DMS53 treated with DMSO at 0.1 percent for 48 hours (cell line): ENCODE measurements at regions not wholly inside any gene's neighbourhood (a gene's known extent, or its start where the extent isn't known, plus 50 kb on each side); places are given as distances from the start of the nearest gene placed in this dataset.
"Not testable (repeated sequence)": the region's sequence is repeated elsewhere in the genome, so short reads cannot be mapped to it uniquely, and the experiment has no call there.

ENCODE experiments used
- DNase-seq: peaks from one replicate; lab custom pipeline; 2025; ENCODE audit not compliant: unreplicated experiment; lab: John Stamatoyannopoulos, UW

DNA sequence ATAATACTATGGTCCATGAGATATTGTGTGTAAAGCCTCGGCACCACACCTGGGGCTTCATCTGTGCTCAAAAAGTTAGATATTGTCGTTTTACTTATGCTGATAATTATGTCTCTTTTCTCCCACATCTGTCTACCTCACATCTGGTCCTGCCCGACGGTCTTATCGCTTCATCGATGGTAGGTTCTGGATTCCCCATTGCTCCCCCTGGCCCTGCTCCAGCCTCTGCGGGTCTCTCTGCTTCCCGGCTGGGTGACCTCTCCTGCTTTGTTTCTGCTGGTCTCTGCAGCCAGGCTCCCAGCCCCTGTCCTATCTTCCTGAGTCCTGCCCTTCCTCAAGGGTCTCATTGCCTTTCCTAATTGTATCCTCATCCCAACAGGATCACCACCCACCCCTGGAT lies 294.2 kb downstream of the NDUFA10 start:
- DNase-seq, result no peak

DNA sequence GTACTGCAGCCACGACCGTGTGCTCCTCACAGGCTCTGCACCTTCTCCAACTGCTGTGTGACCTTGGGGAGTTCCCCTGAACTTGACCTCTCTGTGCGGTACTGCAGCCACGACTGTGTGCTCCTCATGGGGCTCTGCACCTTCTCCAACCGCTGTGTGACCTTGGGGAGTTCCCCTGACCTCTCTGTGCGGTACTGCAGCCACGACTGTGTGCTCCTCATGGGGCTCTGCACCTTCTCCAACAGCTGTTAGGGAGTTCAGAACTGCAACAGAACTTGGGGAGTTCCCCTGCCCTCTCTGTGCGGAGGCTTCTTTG lies 294.6 kb downstream of the NDUFA10 start:
- DNase-seq, result not testable (repeated sequence)

DNA sequence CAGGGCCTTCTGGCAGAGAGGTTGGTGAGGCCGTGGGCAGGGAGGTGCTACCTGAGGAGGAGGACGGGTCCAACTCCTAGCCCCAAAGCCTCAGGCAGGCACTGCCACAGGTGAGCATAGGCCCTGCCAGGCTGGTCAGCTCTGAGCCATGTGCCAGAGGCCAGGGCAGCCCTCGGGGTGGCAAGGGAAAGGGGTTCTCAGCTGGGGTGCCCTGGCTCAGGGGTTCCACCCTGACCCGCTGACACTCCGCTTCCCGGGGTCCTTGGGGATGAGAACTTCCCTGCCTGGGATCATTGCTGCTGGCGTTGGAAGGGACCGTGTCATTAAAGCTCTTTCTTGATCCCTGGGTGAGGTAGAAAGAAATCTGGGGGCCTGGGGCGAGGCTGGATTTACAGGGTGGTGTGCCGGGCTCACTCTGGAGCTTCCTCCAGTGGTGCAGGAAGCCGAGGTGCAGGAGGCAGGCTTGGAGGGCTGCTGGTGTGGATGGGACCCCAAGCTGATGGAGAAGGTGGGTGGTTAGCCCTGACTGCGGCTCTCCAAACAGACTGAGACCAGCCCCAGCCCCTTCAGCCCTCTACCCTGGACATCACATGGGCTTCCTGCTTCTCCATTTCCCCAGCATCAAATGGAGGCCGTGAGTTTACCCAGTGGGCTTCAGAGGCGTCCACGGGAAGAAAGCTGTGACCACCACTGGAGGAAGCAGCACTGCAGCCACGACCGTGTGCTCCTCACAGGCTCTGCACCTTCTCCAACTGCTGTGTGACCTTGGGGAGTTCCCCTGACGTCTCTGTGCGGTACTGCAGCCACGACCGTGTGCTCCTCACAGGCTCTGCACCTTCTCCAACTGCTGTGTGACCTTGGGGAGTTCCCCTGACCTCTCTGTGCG lies 295.2 kb downstream of the NDUFA10 start:
- no peak for DNase-seq

DNA sequence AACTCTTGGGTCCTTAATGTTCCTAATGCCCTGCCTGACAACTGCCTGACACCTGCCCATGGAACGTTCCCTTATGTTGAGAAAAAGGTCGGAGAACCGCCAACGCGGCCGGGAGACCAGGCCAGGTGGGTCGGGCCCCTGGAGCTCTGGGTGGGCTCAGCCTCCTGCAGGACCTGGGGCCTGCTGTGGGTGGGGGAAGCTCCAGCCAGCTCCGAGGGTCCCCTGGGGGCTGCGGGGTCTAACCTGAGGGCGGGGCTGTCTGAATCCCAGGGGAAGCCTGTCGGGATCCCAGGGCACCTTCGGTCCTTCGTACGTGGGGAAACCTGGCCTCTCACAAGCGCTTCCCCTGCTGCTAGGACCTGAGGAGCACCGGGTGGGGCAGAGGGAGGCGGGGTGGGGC lies 296.0 kb downstream of the NDUFA10 start:
- no peak for DNase-seq

DNA sequence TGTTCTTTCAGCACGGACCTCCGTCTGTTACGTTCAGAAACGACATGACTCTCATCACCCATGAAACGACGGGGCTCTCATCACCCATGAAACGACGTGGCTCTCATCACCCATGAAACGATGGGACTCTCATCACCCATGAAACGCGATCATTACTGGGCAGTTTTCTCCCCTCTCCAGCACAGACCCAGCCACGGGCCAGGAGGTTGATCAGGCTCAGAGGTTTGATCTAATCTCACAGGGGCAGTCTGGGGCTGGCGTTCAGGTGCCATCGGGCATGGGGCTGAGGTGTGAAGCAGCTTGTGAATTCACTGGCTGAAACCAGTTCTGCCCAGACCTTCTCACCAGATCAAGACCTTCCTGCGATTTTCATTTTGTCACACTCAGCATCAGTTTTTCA lies 296.4 kb downstream of the NDUFA10 start:
- DNase-seq, result no peak

DNA sequence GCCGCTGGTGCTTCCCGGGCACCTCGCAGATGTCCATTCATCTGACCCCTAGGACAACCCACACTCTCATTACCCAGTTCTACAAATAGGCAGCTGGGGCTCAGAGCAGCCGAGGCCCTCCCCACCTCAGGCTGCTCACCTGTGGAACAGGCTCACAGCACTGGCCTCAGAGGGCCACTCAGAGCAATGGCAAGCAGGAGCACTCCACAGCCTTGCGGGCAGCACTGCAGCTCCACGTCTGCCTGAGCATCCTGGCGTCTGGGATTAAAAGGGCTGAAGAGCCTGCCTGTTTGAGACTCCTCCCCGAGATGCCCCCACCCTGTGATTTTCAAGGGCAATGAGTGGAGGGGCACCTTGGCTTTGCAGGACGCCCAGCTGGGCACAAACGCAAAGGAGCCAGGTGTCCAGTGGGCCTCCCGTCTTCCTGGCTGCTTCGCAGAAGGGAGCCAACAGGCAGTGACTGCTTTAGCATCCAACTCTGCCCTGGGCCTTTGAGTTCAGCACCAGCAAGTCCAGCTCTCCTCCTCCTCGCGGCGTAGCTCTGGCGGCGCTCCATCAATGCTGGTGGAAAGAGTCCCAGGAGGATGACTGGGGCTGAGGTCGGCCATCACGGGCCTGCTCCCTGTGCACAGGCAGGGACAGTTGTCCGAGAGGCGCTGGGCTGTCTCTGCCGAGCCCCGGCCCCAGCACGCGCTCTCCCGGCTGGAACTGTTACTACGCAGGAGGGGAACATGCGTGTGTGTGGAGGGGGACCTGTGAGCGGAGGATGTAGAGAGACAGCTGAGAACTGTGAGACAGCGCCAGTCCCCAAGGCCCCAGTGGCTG lies 297.2 kb downstream of the NDUFA10 start:
- DNase-seq, result no peak

DNA sequence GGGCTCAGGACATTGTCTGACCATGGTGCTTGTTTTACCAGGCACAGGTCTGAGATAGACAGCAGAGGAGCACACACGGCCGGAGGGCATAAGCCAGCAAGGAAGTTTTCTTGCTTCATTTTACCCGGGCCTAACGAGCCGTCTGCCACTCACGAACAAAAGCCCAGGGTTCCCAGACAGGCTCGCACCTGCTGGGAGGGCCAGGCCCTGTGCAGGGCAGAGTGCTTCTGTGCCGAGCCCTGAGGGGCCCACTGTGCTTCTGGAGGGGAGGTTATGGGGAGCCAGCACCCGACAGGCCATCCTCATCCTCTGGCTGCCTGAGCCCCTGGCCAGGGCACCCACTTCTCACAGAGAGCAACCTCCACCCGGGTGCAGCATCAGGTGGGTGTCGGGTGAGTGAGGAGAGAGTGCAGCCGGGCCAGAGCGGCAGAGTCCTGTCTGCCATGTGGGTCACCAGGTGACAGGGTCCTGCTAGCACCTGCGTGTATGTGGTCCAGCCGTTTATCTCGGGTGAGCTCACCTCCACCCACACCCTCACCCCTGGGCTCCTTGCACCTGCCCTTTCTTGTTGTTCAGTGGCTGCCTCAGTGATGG lies 297.9 kb downstream of the NDUFA10 start:
- no peak for DNase-seq

DNA sequence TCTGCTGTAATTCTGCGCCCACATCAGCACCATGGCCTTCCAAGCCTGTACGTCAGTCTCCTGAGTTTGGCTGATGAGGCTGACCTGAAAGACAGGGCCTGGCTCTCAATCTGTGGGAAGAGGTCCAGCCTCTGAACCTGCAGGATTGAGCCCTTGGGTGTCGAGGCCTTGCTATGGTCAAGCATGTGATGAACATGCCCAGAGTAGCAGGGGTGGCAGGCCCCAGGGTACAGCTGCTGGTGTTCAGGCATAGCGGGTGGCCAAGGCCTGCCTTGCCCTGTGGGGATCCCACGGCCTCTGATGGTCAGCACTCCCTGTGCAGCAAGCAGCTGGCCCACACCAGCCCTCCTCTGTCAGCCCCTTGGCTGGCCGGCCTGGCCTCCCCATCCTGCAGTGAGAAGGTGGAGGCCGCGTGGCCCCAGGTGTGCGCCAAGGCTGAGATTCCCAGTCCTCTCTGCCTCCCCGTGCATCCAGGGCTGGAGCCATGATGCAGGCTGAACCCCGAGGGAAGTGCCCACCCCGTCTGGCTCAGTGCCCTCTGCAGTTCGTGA lies 298.4 kb downstream of the NDUFA10 start:
- DNase-seq, result no peak

DNA sequence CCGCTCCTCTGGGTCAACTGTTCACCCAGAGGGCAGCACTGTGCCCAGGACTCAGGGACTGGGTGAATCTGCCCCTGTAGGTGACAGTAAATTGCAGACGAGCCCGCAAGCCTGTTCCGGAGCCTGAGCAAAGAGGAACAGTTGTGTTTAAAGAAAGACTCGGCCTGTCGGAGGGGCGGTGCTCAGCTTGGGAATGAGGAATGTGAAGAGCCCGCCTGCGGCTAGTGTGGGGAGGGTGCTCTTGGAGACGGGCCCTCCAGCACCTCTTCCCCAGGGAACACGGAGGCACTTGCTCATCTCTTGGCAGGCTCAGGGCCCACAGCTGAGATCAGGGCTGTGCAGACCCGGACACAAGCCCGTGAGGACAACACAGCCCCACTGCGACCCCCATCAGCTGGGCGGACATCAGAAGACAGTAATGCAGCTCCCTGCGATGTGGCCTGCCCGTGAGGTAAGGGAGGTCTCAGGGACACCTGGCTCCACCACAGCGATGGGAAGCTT lies 299.0 kb downstream of the NDUFA10 start:
- no peak for DNase-seq

DNA sequence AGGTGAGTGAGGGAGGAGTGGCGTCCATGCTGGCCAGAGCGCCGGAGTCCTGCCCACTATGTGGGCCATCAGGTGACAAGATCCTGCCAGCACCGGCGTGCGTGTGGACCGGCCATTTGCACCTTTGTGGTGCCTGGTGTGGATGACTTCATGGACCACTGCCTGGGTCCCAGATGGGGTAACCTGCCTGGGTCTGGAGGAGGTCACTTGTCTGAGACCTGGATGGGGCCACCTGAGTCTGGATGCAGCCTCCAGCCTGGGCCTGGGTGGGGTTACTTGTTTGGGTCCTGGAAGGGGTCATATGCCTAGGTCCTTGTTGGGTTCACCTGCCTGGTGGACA lies 299.6 kb downstream of the NDUFA10 start:
- DNase-seq, result no peak

DNA sequence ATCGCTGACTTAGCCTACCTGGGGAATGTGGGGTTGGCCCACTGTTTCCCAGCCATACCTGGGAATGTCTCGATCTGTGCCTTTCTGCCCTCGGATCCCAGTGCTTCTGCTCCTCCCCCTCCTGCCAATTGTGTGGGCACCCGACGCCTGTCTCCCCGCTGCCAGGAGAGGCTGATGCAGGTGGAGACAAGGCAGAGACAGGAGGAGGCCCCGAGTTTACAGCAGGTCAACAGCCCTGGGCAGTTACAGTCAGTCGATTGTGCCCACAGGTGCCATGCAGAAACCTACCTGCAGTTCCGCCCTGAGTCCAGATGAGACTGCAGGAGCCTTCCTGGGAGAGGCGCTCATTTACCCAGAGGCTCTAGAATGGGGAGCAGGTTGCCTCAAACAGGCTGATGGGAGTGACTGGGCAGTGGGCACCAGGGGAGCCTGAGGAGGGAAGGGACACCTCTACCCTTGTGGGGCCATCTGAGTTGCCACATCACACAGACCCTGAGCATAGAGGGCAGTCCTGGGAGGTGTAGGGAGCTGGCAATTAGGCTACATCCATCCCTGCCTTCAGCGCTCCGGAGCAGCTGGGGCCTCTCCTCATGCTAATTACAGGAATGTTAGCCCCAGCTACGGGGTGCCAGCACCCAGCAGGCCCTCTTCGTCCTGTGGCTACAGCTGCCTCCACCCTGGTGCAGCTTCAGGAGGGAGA lies 300.1 kb downstream of the NDUFA10 start:
- DNase-seq, result no peak

DNA sequence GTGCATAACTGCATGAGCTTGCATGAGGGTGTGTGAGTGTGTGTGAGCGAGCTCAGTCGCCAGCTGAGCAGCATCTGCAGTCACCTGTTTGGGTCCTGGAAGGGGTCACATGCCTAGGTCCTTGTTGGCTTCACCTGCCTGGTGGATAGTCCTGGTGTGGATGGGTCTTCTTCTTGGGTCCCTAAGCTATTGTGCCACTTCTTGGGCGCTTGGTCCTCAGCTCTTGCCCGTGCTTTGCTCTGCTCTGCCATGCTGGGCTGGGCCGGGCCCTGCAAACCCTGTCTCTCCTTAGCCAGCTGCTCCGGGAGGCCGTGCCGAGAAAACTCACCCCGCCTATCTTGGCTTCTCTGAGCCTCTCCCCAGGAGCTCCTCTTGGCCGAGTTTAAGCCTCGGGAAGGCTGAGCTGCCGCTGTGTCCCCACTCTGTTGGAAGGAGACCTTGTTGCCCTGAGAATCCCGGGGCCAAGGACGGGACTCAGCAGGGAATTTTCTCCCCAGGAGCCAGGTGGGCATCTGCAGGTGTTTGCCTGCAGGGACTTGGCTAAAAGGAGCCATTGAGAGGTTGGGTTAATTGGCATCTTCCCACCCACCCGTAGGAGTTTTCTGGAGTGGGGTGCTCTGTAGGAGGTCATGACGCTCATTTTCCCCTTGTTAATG lies 300.8 kb downstream of the NDUFA10 start:
- DNase-seq, result no peak

DNA sequence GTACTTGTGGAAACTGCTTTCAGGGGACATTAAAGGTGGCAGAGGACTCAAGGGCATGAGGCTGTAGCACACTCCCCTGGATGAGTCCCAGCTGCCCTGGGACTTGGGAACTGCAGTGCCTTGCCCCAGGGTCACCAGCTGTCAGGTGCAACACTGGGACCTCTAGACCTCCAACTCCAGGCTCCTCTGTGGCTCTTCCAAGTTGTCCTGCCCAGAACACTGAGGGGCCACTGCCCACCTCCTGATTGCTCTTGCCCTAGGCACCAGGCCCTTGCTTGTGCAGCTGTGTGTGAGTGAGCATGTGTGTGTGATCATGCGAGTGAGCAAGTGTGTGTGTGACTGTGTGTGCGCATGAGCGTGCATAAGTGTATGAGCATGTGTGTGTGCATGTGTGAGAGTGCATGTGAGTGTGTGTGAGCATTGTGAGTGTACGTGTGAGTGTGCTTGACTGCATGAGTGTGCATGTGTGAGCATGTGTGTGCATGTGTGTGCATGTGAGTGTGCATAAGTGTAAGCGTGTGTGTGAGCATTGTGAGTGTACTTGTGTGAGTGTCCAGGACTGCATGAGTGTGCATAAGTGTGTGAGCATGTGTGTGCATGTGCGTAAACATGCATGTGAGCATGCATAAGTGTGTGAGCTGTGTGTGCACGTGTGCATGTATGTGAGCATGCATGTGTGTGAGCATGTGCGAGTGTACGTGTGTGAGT lies 301.5 kb downstream of the NDUFA10 start:
- DNase-seq, result no peak

DNA sequence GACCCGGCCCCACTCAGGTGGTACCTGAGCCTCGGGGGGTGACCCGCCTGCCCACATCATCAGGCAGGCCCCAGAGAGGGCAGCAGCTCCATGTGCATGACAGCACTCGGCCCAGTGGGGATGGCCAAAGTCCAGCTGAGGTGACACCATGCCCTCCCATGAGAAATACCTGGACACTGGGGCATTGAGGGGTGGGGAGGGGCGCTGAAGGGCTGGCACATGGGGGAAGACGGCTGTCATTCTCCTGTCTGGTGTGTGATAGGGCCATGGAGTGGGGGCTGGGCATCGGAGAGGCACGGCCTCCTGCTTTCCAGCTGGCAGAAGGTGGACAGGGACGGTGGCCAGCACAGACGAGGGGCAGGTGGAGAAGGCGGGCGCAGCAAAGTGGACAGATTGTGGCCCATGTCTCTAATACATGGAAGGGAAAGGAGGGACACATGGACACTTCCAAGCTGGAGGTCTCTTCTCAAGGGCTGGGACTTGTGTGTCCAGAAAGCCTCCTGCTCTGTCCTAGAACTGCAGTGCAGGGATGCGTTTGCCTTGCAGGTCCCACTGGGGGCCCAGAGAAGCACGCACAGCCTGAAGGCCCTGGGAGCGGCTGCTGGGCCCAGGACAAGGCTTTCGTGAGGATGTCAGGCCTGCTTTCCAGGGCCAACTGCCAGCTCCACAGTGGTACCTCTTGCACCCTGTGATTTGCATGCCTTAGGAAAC lies 302.2 kb downstream of the NDUFA10 start:
- no peak for DNase-seq

DNA sequence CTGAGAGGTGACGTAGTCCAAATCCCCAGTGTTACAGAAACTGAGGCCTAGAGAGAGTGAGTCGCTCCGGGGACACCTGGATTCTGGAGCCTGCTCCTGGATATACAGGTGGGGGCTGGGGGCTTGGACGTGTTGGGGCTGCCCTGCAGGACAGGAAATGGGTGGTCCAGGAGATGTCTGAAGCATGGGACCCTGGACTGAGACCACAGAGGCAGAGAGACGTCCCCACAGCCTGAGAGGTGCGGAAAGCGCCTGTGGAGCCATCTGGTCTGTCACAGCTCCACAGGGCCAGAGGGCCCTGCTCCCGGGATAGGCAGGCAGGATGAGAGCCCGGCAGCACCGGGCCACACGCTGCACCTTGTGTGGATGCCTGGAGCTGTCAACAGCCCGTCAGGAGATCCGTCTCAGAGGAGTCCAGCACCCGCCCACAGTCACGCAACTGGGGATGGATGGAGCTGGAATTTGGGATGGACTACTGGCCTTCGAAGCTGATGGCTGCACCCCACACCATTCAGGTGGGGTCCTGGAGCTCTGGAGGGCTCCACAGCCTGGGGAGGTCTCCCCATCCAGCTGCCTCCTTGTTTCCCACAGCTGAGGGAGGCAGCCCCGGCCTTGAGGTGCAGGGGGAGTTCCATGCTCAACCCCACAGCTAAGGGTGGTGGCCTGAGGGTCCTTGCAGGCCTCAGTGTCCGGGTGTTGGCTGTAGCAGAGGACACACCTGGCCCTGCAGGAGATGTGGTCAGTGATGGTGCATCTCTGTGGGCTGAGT lies 303.0 kb downstream of the NDUFA10 start:
- DNase-seq, result no peak

DNA sequence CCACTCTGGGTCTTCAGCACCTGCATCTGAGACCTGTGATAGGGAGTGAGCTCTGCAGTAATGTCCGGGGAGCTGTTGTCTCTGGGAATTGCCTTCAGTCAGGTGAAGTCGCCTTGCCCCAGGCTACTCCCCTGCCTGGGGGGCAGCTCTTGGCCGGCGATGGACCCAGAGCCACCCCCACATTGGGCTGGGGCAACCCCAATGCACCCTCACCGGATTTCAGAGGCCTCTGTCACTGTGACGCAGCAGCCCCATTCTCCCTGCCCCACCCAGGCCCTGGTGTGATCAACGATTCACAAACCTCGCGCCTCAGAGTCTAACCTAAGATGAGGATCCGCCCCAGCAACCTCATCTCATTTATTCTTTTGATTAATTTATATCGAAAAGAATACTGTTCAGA lies 303.6 kb downstream of the NDUFA10 start:
- no peak for DNase-seq

DNA sequence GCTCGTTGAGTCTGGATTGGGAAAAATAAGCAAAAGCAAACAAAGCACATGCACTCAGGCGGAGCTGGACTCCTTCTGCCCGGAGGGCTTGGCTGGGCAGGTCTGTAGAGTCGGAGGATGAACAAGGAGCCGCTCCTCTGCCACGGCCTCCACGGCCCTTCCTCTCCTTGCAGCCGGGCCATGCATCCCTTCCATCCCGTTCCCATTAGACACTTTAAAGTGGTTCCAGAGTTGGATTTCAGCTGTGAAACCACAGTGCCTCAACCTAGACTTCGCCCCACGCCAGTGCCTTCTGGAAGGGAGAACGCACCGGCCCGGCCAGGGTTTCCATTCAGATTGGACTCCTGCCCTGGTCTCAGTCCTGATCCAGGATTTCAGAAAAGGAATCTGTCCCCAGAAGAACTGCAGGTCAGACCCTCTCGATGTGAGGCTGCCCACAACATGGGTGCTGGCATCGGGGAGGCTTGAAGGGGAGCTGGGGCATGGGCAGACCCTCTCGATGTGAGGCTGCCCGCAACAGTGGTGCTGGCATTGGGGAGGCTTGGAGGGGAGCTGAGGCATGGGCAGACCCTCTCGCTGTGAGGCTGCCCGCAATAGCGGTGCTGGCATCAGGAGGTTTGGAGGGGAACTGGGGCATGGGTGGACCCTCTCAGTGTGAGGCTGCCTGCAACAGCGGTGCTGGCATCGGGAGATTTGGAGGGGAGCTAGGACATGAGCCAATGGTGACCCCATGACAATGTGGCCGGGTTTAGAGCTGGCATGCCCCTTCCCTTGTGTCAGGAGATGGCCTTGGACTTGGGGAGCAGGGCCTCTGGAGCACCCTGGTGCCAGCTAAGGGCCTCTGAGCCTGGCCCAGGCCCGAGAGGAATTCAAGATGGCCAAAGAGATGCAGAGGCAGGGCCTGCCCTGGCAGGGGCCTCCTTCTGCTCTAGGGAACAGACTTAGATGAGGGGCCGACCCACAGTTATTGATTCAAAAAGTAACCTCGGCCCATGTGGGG lies 304.5 kb downstream of the NDUFA10 start:
- DNase-seq, result no peak
